HG02973 (cell line): ENCODE measurements at regions not wholly inside any gene's neighbourhood (a gene's known extent, or its start where the extent isn't known, plus 50 kb on each side); places are given as distances from the start of the nearest gene placed in this dataset.

Experiments
- ATAC-seq: cut with Tn5 transposase; IDR thresholded peaks from one replicate; pipeline ENCODE4 v1.9.1; 2021; ENCODE audit warnings: moderate library complexity; ENCODE audit not compliant: unreplicated experiment

DNA sequence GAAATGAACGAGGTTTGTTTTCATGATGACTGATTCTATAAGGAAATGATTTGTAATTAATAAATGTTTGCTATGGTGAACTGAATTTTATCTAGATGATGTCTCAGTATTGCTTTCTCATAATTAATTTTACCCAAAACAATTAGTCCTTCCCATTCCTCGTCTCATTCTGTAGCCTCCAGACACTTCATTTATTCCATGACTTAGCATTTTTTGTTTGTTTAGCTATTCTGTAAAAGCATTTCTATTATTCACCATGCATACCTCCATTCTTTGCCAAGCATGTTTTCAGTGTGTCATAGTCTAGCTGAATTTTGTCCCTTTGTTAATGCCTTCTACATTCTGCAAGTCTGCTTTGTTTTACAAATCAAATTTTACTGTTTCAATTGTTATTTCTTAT lies 137.4 kb upstream of the RPL10L start:
- ATAC-seq: no peak

DNA sequence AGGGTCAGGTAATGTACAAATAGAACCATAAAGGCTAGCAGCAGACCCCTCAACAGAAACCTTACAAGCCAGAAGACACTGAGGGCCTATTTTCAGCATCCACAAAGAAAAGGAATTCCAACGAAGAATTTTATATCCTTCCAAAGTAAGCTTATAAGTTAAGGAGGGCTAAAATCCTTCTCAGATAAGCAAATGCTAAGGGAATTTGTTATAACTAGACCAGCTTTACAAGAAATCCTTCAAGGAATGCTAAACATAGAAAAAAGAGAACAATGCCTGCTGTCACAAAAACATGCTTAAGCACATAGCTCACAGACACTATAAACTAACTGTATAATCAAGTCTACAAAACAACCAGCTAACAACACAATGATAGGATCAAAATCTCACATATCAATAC lies 130.7 kb upstream of the RPL10L start:
- ATAC-seq: no peak

- peak; percentile 99 for ATAC-seq
These were observed 117.7 kb upstream of the RPL10L start for GRCh38 chr14:46769292-46769691.

DNA sequence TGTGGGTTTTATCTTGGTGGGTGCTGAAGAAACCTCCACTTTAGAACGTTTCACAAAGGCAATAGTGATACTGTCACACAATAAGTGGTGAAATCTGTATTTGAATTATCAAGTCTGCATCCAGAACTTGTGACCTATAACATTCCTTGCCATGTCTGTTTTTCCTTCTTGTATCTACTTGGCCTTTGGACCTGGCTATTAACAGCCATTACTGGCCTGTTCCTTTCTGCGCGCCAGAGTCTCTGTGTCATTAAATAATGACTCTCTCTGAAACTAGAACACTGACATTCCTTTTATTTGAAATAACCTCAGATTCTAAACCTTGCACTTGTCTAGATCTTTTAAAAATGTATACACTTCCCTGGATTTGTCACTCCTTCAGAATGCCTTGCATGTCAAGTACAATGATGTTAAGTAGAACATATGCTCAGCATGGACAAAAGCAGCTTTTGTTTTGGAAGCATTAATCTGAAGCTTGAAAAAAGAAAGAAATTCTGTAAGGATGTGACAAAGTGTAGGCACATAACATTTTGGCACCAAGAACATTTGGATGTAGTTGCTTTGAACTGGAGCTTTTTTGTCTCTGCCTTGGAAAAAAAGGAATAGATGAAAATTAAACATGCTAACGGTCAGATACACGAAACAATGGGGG lies 95.5 kb upstream of the RPL10L start:
- no peak for ATAC-seq

GRCh38 chr14:46734286-46734685 lies 82.7 kb upstream of the RPL10L start:
- no peak for ATAC-seq

GRCh38 chr14:46717211-46717610 lies 65.6 kb upstream of the RPL10L start:
- no peak for ATAC-seq
